OCI-LY1 (cell line): ENCODE measurements at regions not wholly inside any gene's neighbourhood (a gene's known extent, or its start where the extent isn't known, plus 50 kb on each side); places are given as distances from the start of the nearest gene placed in this dataset.

Experiments used
- CTCF ChIP-seq: fragments of 200-600 bp; sonication (generic), shearing (Covaris generic); IDR thresholded peaks from 2 replicates; pipeline ENCODE4 v1.5.1; 2017; ENCODE audit warnings: mild to moderate bottlenecking, antibody characterized with exemption, low read length, moderate library complexity, mixed read lengths
- EZH2 ChIP-seq: fragments of 200-600 bp; sonication (generic), shearing (Covaris generic); IDR thresholded peaks from 2 replicates; pipeline ENCODE4 v1.8.0; 2017; ENCODE audit warnings: borderline replicate concordance, mixed run types, mild to moderate bottlenecking, antibody characterized with exemption, low read length, moderate library complexity, mixed read lengths

GRCh38 chr6:9744119-9744518, 670.8 kb downstream of the TFAP2A start:
- TF ChIP-seq CTCF (no peak), EZH2 (no peak)
